ENCODE measurements at regions not wholly inside any gene's neighbourhood (a gene's known extent, or its start where the extent isn't known, plus 50 kb on each side); places are given as distances from the start of the nearest gene placed in this dataset.

DNA sequence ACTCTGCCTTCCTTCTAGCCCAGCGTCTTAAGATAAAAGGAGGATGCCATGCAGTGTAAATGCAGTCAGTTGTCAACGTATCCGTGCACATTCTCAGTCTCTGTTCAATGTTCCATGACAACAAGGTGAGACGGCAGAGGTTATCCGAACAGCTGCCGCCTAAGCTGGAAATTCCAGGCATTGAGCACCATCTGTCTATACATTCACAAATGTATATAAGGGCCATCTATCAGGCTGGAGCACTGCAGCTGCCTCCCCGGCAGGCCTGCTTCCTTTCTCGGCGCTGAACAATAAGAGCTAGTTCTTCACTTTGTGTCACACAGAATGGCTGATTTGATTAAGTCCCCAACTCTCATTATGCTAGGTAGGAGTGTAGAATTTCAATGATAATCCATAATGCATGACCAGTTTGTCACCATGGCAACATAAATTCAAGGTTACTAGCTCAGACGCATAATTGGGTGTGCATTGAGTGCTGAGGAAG, 282.2 kb upstream of the SOX11 start:
- H3K27ac Mint-ChIP-seq, result no peak overlapping the region
- no peak for DNase-seq
- ATAC-seq, result no peak
- H3K27me3 Mint-ChIP-seq, result no peaks in the 10 kb centered on the region
- no peaks in the 10 kb centered on the region for H3K9me3 Mint-ChIP-seq
- H3K4me3 Mint-ChIP-seq, result no peak overlapping the region
- no peaks in the 10 kb centered on the region for H3K36me3 Mint-ChIP-seq (ENCODE audit: low read depth)
- H3K4me1 Mint-ChIP-seq, result no peaks in the 10 kb centered on the region

DNA sequence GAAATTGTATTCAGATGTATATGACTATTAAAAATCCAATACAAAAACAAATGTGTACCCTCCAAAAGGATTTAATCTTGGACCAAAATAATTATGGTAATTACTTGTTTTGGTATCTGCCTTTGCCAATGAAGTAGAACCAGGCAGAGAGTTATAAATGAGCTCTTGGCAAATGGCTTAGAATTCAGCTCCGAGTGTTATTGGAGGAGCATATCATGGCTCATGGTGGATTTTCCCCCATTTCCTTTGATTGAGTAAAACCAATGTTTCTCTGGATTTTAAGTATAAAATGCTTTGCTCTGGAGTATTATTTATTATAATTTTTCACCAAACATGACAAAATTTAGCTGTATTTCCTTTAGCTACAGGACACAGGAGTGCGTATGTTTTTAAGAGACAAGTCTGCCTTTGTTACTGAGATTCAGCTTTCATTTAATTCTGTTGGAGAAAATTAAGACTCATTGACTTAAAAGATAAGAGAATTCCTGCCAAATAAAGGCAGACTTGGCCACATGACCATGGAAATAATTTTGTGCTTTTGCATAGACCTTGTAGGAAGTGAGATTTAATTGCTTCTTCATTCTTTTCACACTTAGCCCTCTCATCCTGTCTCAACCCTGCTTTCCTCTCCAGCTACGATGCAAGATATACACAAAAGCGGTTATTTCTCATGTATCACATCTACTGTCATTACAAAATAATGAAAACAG, 281.0 kb upstream of the SOX11 start:
- Mint-ChIP-seq H3K36me3 (ENCODE audit: low read depth) (no peaks in the 10 kb centered on the region), H3K4me3 (no peak overlapping the region), H3K27me3 (no peaks in the 10 kb centered on the region), H3K9me3 (no peaks in the 10 kb centered on the region), H3K4me1 (no peaks in the 10 kb centered on the region), H3K27ac (no peak overlapping the region)
- DNase-seq, result no peak
- ATAC-seq, result no peak

DNA sequence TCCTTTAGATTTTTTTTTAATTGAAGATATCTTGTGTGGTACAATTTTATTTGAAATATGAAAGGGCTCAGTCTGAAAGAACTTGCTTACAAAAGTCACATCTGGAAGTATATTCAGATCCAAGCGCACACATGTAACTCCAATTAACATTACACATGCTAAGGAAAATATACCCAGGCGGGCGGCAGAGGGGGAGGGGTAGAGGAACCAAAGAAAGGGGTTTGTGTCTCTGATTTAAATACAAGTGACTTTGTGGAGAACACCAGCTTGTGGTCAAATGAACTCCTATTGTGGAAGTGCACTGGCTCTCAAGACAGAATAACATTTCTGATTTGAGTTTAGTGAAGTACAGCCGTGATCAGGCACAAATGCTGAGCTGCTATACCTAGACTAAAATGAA, 280.2 kb upstream of the SOX11 start:
- no peaks in the 10 kb centered on the region for H3K27me3 Mint-ChIP-seq
- ATAC-seq (no peak), DNase-seq (no peak)
- no peak overlapping the region for H3K27ac Mint-ChIP-seq
- H3K9me3 Mint-ChIP-seq, result no peaks in the 10 kb centered on the region
- H3K4me1 Mint-ChIP-seq, result no peaks in the 10 kb centered on the region
- H3K36me3 Mint-ChIP-seq (ENCODE audit: low read depth), result no peaks in the 10 kb centered on the region
- H3K4me3 Mint-ChIP-seq, result no peak overlapping the region

DNA sequence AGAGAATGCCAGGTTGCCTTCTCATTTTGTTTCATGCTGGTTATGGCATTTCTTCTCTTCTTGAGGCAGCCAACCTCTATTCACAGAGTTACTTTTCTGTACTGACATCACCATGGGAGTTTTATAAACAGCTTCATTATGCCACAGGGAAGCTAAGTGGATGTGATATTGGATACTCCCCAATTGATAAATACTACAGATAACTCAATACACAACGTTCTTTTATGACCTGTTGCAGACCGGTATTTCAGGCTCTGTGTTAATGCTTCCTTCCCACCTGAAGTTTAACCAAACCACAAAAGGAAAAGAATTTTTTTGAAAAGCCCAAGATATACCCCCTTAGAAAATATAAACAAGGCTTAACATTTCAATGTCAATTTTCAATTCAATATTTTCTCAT, 258.3 kb upstream of the SOX11 start:
- DNase-seq (no peak), ATAC-seq (no peak)
- H3K4me1 Mint-ChIP-seq, result no peaks in the 10 kb centered on the region
- no peak overlapping the region for H3K27ac Mint-ChIP-seq
- no peak overlapping the region for H3K4me3 Mint-ChIP-seq
- H3K36me3 Mint-ChIP-seq (ENCODE audit: low read depth), result no peaks in the 10 kb centered on the region
- H3K27me3 Mint-ChIP-seq, result no peaks in the 10 kb centered on the region
- H3K9me3 Mint-ChIP-seq, result no peaks in the 10 kb centered on the region

DNA sequence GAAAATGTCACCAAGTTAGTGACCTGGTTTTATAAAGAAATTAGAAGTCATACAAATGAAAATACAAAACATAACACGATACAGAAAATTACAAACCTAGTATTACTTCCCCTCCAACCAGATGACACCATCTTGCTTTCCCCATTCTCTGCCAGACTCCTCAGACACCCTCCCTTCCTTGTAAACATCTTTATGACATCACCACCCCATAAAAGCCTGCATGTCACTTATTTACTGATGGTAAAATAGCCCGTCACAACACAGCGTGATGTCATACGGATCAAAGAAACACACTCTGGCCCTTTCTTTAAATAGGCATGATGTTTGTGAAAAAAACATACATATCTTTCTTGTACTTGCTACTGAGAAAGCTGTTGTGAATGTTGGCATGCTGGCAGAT, 254.8 kb upstream of the SOX11 start:
- H3K27ac Mint-ChIP-seq, result no peak overlapping the region
- DNase-seq (no peak), ATAC-seq (no peak)
- H3K4me3 Mint-ChIP-seq, result no peak overlapping the region
- H3K4me1 Mint-ChIP-seq, result no peaks in the 10 kb centered on the region
- no peaks in the 10 kb centered on the region for H3K27me3 Mint-ChIP-seq
- H3K9me3 Mint-ChIP-seq, result peaks cover 3% of the 10 kb centered on the region
- H3K36me3 Mint-ChIP-seq (ENCODE audit: low read depth), result no peaks in the 10 kb centered on the region

DNA sequence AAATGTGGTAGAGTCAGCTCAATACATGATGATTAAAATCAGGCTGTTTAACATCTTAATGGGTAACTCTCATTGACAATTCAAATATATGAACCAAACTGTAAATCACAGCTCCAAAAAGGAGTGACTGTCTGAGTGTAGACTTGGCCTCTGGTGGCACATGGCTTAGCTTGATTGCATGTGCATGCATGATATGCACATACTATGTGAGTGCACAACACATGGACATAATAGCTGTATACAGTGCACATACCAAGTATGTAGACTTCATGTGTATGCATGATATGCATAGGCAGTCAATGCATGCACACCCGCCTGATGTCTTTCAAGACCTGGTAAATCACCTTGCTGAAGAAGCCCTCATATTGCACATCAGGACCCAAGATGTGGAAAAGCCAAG, 252.0 kb upstream of the SOX11 start:
- peaks cover 9% of the 10 kb centered on the region for H3K9me3 Mint-ChIP-seq
- no peaks in the 10 kb centered on the region for H3K27me3 Mint-ChIP-seq
- DNase-seq (no peak), ATAC-seq (no peak)
- no peaks in the 10 kb centered on the region for H3K4me1 Mint-ChIP-seq
- H3K36me3 Mint-ChIP-seq (ENCODE audit: low read depth), result no peaks in the 10 kb centered on the region
- no peak overlapping the region for H3K27ac Mint-ChIP-seq
- H3K4me3 Mint-ChIP-seq, result no peak overlapping the region

DNA sequence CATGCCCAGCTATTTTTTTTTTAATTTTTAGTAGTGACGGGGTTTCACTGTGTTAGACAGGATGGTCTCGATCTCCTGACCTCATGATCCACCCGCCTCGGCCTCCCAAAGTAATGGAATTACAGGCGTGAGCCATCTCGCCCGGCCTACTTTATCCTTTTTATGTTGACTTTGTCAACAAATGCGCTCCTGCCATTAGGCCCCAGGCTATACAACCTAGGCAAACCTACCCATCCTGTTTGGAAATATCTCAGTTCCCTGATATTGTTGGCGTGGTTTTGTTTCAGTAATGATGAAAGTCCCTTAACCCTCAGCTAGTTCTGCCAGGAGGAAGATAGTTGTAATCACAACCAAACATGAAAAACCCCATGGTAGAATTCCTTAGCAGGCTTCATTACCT, 249.4 kb upstream of the SOX11 start:
- no peak for DNase-seq

DNA sequence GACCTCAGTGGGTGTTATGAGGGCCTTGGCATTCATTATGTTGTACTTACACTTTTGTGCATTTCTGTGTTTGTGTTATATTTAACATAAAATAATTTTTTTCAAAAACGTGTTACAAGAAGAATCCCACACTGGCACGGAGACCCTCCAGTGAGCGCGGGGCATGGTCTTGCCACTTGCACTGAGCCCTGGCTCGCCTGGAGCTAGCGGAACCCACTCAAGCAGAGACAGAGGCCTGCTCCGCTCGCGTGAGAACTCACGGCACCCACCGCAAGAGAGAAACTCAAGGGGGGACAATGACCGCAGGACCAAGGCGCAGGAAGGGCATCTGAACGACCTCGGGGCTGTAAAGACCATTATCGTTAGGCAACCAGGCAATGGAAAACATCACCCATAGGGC, 248.0 kb upstream of the SOX11 start:
- Mint-ChIP-seq H3K27ac (no peak overlapping the region), H3K27me3 (no peaks in the 10 kb centered on the region), H3K4me1 (no peaks in the 10 kb centered on the region), H3K4me3 (no peak overlapping the region), H3K36me3 (ENCODE audit: low read depth) (no peaks in the 10 kb centered on the region), H3K9me3 (peaks cover 9% of the 10 kb centered on the region)
- DNase-seq (no peak), ATAC-seq (no peak)

More for the DNA sequence above, 249.4 kb upstream of the SOX11 start:
- ATAC-seq, result no peak
- H3K27me3 Mint-ChIP-seq, result no peaks in the 10 kb centered on the region
- H3K27ac Mint-ChIP-seq, result no peak overlapping the region
- no peak overlapping the region for H3K4me3 Mint-ChIP-seq
- H3K36me3 Mint-ChIP-seq (ENCODE audit: low read depth), result no peaks in the 10 kb centered on the region
- peaks cover 9% of the 10 kb centered on the region for H3K9me3 Mint-ChIP-seq
- H3K4me1 Mint-ChIP-seq, result no peaks in the 10 kb centered on the region

DNA sequence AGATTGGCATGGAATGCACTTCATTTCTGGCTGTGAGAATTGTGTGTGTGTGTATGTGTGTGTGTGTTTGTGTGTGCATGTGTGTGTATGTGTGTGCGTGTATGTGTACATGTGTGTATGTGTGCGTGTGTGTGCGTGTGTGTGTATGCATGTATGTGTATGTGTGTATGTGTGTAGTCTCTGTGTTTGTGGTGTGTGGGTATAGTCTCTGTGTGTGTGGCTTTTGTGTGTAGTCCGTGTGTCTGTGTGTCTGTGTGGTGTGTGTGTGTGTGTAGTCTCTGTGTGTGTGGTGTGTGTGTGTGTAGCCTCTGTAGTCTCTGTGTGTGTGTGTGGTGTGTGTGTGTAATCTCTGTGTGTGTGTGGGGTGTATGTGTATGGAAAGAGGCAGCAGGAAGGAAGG, 247.3 kb upstream of the SOX11 start:
- no peak for ATAC-seq
- H3K4me1 Mint-ChIP-seq, result no peaks in the 10 kb centered on the region

DNA sequence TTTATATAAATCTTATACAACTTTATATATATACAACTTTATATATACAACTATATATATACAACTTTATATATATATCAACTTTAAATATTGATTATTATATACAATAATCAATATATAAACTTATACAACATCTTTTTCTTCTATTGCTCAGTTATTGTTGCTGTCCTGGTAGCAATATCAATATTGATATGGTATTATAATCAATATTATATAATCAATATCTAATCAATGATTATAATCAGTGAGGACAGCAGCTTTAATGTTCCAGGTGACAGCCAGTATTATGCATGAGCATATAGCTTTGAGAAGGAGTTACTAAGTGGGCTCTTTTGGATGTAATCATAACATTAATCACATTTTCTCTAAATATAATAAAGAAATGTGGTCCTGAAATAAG, 242.3 kb upstream of the SOX11 start:
- no peaks in the 10 kb centered on the region for H3K27me3 Mint-ChIP-seq
- no peaks in the 10 kb centered on the region for H3K36me3 Mint-ChIP-seq (ENCODE audit: low read depth)
- peaks cover under 1% of the 10 kb centered on the region for H3K9me3 Mint-ChIP-seq
- no peak for DNase-seq
- H3K4me1 Mint-ChIP-seq, result no peaks in the 10 kb centered on the region
- ATAC-seq, result no peak
- H3K4me3 Mint-ChIP-seq, result no peak overlapping the region
- H3K27ac Mint-ChIP-seq, result no peak overlapping the region

More for the DNA sequence above, 247.3 kb upstream of the SOX11 start:
- peaks cover 9% of the 10 kb centered on the region for H3K9me3 Mint-ChIP-seq
- H3K27ac Mint-ChIP-seq, result no peak overlapping the region
- no peaks in the 10 kb centered on the region for H3K36me3 Mint-ChIP-seq (ENCODE audit: low read depth)
- no peaks in the 10 kb centered on the region for H3K27me3 Mint-ChIP-seq
- H3K4me3 Mint-ChIP-seq, result no peak overlapping the region
- DNase-seq, result no peak

DNA sequence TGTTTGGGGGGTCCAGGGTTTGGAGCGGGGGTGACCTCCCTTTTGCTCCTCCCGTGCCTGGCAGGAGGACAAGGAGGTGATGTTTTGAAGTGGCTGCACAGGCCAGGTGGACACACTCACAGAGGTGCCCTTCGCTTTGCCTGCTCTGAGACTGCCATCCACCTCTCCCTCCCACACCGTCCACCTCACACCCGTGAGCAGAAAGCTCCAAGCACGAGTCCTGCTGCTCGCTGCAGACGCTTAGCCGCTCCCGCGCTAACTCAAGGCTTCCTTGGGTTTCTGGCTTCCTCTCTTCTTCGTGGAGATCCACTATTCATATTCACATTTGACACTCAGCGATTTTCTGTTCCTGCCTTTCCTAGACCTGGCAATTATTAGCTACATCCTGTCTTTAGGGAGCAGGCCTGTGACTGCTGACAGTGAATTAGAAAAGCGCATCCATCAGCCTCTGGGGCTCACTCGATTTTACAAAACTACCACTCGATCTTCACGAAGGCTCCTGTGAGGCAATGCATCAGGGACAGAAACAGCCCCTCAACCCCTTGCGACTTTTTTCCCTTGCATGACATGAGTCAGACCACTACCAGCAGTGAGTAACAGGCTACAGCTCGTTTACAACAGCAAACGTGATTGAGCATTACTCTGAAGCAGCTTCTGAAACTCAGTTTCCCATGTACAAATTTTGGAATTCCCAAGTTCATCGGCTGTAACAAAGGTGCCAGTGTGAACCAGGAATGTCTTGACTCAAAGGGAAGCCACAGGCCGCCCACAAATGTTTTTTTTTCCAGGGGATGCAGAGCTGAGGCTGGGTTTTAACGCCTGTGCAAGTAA, 238.7 kb upstream of the SOX11 start:
- Mint-ChIP-seq H3K4me1 (no peaks in the 10 kb centered on the region), H3K36me3 (ENCODE audit: low read depth) (no peaks in the 10 kb centered on the region), H3K27ac (no peak overlapping the region), H3K4me3 (no peak overlapping the region), H3K27me3 (no peaks in the 10 kb centered on the region), H3K9me3 (no peaks in the 10 kb centered on the region)
- DNase-seq (no peak), ATAC-seq (no peak)

DNA sequence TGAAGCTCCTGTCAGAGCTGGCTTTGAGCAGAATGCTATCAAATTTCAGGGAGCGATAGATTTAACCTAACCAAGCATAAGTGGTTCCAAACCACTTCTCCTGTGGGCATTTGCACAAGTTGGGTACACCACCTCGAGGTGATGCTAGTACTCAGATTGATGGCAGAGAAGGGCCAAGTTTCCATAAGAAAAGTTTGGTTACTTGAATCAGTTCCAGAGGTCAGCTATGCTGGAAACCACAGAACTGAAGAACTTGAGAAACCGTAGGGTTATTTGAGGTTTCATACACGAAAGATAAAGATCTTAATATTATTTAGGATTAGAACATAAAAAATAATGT, 238.2 kb upstream of the SOX11 start:
- H3K27ac Mint-ChIP-seq, result no peak overlapping the region
- no peak for ATAC-seq
- no peaks in the 10 kb centered on the region for H3K9me3 Mint-ChIP-seq
- no peak overlapping the region for H3K4me3 Mint-ChIP-seq
- no peaks in the 10 kb centered on the region for H3K4me1 Mint-ChIP-seq
- no peaks in the 10 kb centered on the region for H3K27me3 Mint-ChIP-seq
- H3K36me3 Mint-ChIP-seq (ENCODE audit: low read depth), result no peaks in the 10 kb centered on the region
- no peak for DNase-seq

DNA sequence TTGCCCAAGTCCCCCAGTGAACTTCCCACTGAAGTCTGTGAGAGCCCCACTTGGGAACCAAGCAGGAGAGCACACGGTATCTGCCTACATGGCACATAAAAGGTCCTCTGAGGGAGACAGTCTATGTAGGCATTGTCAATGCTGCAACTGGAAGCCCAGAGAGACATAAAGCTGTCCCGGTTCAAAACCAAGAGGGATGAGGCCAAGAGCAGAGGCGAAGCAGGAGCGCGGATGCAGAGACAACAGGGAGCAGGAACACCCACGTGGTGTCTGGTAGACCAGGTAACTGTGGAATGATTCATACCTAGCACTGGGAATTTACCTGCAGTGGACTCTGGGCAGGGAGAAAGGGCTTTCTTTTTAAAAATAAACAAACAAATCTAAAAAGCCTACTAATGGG, 233.1 kb upstream of the SOX11 start:
- Mint-ChIP-seq H3K9me3 (no peaks in the 10 kb centered on the region), H3K4me1 (no peaks in the 10 kb centered on the region), H3K27ac (no peak overlapping the region), H3K27me3 (no peaks in the 10 kb centered on the region), H3K36me3 (ENCODE audit: low read depth) (no peaks in the 10 kb centered on the region), H3K4me3 (no peak overlapping the region)
- no peak for ATAC-seq
- DNase-seq, result no peak

DNA sequence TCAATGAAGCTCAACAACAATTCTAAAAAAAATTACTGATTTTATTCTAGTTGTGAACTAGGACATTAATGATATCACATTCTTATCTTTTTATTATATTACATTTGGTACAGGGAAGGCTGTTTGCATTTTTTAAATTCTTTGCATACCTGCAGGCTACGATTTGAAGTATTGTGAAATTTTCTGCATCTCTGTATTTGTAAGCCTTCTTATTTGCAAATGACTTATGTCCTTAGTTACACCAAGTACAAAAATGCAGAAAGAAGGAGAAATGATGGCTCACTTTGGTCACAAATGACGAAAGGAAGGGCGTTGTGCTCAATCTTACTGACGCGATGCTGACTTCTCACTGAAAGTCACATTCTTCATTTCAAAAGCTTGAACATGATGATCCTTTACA, 227.5 kb upstream of the SOX11 start:
- Mint-ChIP-seq H3K27ac (no peak overlapping the region), H3K9me3 (no peaks in the 10 kb centered on the region), H3K4me1 (no peaks in the 10 kb centered on the region), H3K4me3 (no peak overlapping the region), H3K36me3 (ENCODE audit: low read depth) (no peaks in the 10 kb centered on the region), H3K27me3 (no peaks in the 10 kb centered on the region)
- ATAC-seq (no peak), DNase-seq (no peak)

DNA sequence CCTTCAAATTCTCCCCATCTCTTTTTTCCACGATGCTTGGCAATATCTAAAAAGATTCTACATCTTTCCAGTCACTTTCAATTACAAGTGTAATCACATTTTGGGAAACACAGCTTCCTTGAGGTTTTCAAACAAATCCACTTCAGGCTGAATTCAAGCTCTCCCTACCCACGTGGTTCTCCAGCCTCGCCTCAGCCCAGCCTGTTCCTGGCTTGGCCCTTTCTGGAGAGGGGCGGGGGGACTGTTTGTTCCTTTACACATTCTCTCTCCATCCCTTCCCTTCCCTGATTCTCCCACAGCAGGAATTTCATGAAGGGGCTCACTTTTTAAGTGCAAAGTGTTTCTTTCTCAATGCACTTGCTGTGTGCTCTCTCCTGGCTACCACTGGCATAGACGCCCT, 226.3 kb upstream of the SOX11 start:
- Mint-ChIP-seq H3K36me3 (ENCODE audit: low read depth) (no peaks in the 10 kb centered on the region), H3K27ac (no peak overlapping the region), H3K4me1 (no peaks in the 10 kb centered on the region), H3K9me3 (no peaks in the 10 kb centered on the region), H3K27me3 (no peaks in the 10 kb centered on the region), H3K4me3 (no peak overlapping the region)
- ATAC-seq, result no peak
- no peak for DNase-seq
